ENCODE measurements at regions not wholly inside any gene's neighbourhood (a gene's known extent, or its start where the extent isn't known, plus 50 kb on each side); places are given as distances from the start of the nearest gene placed in this dataset.
"Not testable (repeated sequence)": the region's sequence is repeated elsewhere in the genome, so short reads cannot be mapped to it uniquely, and the experiment has no call there.

- DNase-seq (ENCODE audit: low read depth in 2 of 3, low spot score in 2 of 3) = no peak
Observed at GRCh38 chr3:88398581-88398980, 248.8 kb downstream of the C3orf38 start.

GRCh38 chr3:88403319-88403718, 253.6 kb downstream of the C3orf38 start:
- DNase-seq (ENCODE audit: low read depth in 2 of 3, low spot score in 2 of 3) = no peak

- DNase-seq (ENCODE audit: low read depth in 2 of 3, low spot score in 2 of 3) = no peak
Observed at GRCh38 chr3:88408097-88408496, 258.3 kb downstream of the C3orf38 start.

- no peak for DNase-seq (ENCODE audit: low read depth in 2 of 3, low spot score in 2 of 3)
Observed at GRCh38 chr3:88408935-88409334, 259.2 kb downstream of the C3orf38 start.

DNA sequence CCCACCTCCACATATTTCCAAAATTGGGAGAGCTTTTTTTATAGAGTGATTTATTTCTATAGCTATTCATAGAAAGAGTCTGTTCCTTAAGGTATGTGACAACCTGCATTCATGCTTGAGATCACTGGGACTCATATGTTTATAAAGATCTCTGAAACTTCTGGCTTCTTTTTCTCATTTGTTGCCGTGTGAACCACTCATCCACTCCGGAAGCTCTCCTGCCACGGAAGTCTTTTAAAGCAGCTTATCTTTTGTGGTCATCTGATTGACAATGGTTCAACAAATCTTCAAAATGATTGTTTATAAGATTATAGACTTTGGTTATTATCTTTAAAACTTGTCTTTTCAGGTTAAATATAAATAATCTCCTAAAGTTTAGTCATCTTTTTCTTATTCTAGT, 260.5 kb downstream of the C3orf38 start:
- DNase-seq (ENCODE audit: low read depth in 2 of 3, low spot score in 2 of 3) = peak in 2 of 3 donors; percentile 8 to 73

DNA sequence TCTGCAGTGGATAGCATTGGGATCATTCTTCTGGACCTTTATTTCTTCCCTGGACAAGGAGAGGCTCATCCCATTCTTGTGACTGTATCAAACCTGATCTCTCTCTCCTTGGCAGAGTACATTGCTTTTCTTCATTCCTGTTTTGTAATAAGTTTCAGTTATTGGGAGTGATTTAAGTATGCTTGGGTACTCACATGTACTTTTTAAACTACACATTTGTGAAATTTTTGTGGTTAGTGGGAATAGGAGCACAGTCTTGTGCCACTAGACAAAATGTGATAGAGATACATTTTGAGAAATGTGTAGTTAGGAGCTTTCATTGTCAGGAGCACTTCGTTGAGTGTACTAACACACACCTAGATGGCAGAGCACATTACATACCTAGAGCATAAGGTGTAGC, 262.6 kb downstream of the C3orf38 start:
- no peak for DNase-seq (ENCODE audit: low read depth in 2 of 3, low spot score in 2 of 3)

DNA sequence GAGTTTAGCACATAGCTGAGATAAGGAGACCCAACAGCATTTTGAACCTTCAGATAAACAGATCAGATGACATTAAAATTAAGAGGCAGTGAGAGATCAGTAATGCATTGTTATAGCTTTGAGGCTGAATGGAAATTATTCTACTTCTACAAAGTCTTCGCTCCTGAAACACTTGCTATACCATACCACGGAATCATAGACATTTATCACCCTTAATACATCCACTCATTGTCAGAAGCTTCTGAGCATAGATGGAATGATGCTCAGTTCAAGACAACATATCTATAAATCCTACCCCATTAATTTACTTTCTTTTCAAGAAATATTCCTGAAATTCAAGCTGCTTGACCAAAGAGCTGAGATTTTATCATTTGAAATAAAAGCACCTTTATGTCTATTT, 266.7 kb downstream of the C3orf38 start:
- DNase-seq (ENCODE audit: low read depth in 2 of 3, low spot score in 2 of 3) = no peak

DNA sequence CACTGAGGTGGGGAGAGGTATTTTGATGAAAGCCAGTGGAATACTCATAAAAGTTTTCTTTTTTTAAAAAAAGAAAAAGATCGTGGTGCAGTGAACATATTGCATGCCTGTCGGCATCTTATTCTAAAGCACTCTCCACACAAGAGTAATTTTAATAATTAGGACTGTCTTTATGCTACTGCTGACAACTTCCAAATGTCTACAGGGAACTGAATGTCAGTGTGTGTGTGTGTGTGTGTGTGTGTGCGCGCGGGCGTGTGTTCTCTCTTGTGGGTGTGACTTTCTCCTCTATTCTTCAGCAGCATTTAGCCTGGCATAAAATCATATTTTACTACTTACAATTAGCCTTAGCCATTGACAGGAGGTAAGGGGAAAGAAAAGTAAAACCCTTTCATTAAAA, 268.5 kb downstream of the C3orf38 start:
- no peak for DNase-seq (ENCODE audit: low read depth in 2 of 3, low spot score in 2 of 3)

- DNase-seq (ENCODE audit: low read depth in 2 of 3, low spot score in 2 of 3) = no peak
Observed at GRCh38 chr3:88433568-88433967, 283.8 kb downstream of the C3orf38 start.

- no peak for DNase-seq (ENCODE audit: low read depth in 2 of 3, low spot score in 2 of 3)
Observed at GRCh38 chr3:88434001-88434400, 284.2 kb downstream of the C3orf38 start.

- DNase-seq (ENCODE audit: low read depth in 2 of 3, low spot score in 2 of 3) = no peak
Observed at GRCh38 chr3:88440701-88441100, 290.9 kb downstream of the C3orf38 start.

- DNase-seq (ENCODE audit: low read depth in 2 of 3, low spot score in 2 of 3) = no peak
Observed at GRCh38 chr3:88443066-88443465, 293.3 kb downstream of the C3orf38 start.

DNA sequence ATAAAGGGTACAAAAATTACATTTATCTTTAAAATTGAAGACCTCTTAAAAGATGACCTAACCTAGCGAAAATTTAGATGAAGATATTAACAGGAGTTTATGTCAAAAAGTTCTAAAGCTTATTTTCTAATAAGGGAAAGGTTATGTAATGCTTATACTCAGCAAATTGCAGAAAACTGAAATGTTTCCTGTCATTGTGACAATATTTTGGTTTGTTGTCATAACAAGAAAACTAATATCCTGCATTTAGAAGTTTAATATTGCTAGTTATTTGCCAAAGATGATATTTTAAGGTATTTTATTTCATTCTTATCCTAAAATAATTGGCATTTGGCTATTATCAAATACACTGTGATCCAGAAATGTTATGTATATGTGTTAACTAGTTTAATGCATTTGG, 294.5 kb downstream of the C3orf38 start:
- no peak for DNase-seq (ENCODE audit: low read depth in 2 of 3, low spot score in 2 of 3)

GRCh38 chr3:88452228-88452627, 302.5 kb downstream of the C3orf38 start:
- no peak for DNase-seq (ENCODE audit: low read depth in 2 of 3, low spot score in 2 of 3)

DNA sequence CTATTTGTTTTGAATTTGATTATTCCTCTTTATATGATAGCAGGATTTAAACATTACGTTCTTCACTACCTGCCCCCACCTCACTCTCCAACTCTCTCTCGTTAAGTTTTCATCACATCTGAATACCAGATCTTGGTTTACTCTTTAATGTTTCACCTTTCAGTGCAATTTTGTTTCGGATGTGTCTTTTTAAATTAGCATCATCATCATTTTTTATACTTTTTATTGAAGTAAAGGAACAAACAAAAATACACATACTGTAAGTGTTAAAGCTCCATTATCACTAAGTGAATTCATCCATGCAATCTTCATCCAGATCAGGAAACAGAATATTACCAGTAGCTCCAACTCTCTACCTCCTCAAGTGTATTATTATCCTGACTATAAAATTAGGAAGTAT, 310.6 kb downstream of the C3orf38 start:
- no peak for DNase-seq (ENCODE audit: low read depth in 2 of 3, low spot score in 2 of 3)

GRCh38 chr3:88462230-88462629, 312.5 kb downstream of the C3orf38 start:
- no peak for DNase-seq (ENCODE audit: low read depth in 2 of 3, low spot score in 2 of 3)

- DNase-seq (ENCODE audit: low read depth in 2 of 3, low spot score in 2 of 3) = no peak
Observed at GRCh38 chr3:88467191-88467590, 317.4 kb downstream of the C3orf38 start.

DNA sequence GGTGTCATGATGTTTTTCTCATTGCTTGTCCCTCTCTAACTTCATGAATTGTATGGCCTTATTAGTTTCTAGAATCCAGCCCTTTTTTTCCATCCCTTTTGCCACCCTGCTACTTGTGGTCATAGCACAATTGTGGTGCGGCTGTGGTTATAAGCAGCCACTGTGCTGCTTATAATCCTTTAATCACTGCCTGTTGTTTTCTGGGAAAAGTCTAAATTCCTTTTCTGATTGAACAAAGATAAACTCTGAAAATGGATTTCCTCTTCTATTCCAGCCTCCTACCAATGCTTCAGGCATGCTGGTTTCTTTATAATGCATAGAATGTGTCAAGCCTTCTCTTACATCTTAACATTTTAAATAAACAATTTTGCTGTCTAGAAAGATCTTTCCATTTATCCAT, 319.5 kb downstream of the C3orf38 start:
- DNase-seq (ENCODE audit: low read depth in 2 of 3, low spot score in 2 of 3) = no peak

DNA sequence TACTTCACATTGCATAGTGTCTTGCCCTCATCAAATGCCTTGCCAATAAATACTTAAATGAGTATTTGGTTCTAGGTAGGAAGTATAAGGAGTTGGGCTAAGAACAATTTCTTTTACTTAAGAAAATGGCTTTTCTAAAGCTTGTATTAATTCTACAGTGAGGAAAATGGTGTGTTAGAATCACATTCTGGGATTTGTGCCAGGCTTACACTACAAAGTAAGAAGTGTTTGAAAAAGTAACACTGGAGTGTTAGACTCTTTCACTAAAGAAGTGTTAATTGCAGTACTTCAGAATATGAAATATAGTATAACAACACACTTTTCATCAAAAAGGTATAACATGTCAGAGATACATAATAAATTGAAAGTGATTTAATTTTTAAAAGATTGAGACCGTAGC, 328.7 kb downstream of the C3orf38 start:
- DNase-seq (ENCODE audit: low read depth in 2 of 3, low spot score in 2 of 3) = no peak

GRCh38 chr3:88480822-88481221, 331.1 kb downstream of the C3orf38 start:
- no peak for DNase-seq (ENCODE audit: low read depth in 2 of 3, low spot score in 2 of 3)

- no peak for DNase-seq (ENCODE audit: low read depth in 2 of 3, low spot score in 2 of 3)
Observed at GRCh38 chr3:88485001-88485400, 335.2 kb downstream of the C3orf38 start.

- DNase-seq (ENCODE audit: low read depth in 2 of 3, low spot score in 2 of 3) = not testable (repeated sequence)
Observed at GRCh38 chr3:88508818-88509217, 359.1 kb downstream of the C3orf38 start.

- no peak for DNase-seq (ENCODE audit: low read depth in 2 of 3, low spot score in 2 of 3)
Observed at GRCh38 chr3:88509582-88509981, 359.8 kb downstream of the C3orf38 start.

GRCh38 chr3:88528494-88528893, 378.7 kb downstream of the C3orf38 start:
- no peak for DNase-seq (ENCODE audit: low read depth in 2 of 3, low spot score in 2 of 3)

All from hematopoietic multipotent progenitor cell (in vitro differentiated cells).